ENCODE measurements at regions not wholly inside any gene's neighbourhood (a gene's known extent, or its start where the extent isn't known, plus 50 kb on each side); places are given as distances from the start of the nearest gene placed in this dataset.
A peak's percentile ranks its signal among the peaks of the same experiment; 100 is the strongest.
"Not testable (repeated sequence)": the region's sequence is repeated elsewhere in the genome, so short reads cannot be mapped to it uniquely, and the experiment has no call there.

DNA sequence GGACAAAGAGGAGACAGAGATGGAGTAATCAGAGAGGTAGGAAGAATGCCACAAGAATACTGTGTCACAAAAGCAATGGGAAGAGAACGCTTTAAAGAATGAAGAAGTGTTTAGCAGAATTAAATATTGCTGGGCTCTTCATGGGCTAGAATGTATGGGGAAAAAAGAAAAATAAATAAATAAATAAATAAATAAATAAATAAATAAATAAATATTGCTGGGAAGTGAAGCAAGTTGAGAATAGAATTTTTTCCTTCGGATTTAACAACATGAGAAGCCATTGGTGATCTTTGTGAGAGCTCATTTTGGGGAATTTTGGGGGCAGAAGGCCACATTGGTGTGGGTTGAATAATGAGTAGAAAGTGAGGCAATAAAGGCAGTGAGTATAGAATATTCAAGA lies 59.7 kb upstream of the FRMPD3 start:
- Histone ChIP-seq H4K20me1 (ENCODE audit: insufficient read depth, low read depth, low read length) (no peaks in the 10 kb centered on the region), H3K36me3 (ENCODE audit: insufficient read depth, low read length) (no peaks in the 10 kb centered on the region), H3K4me1 (ENCODE audit: low read length) (peaks cover 21% of the 10 kb centered on the region), H3K27me3 (ENCODE audit: low read length) (no peaks in the 10 kb centered on the region), H2AFZ (ENCODE audit: low read length) (no peak overlapping the region), H3K9ac (ENCODE audit: low read length) (no peak overlapping the region), H3K79me2 (ENCODE audit: low read length) (no peaks in the 10 kb centered on the region), H3K9me2 (replicated peaks; ENCODE audit: insufficient read depth, low read length) (no peaks in the 10 kb centered on the region), H3K4me3 (ENCODE audit: low read length) (no peak overlapping the region), H3K9me3 (ENCODE audit: low read length) (no peaks in the 10 kb centered on the region), H3K4me2 (ENCODE audit: low read depth, low read length, poor library complexity, severe bottlenecking) (no peak overlapping the region), H3K27ac (ENCODE audit: low read length) (no peak overlapping the region)
- DNase-seq, result no peak

DNA sequence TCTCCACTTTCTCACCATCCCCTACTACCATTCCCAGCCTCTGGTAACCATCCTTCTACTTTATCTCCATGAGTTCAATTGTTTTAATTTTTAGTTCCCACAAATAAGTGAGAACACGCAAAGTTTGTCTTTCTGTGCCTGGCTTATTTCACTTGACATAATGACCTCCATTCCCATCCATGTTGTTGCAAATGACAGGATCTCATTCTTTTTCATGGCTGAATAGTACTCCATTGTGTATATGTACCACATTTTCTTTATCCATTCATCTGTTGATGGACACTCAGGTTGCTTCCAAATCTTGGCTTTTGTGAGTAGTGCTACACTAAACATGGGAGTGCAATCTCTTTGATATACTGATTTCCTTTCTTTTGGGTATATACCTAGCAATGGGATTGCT lies 55.8 kb upstream of the FRMPD3 start:
- DNase-seq; H4K20me1 ChIP-seq (ENCODE audit: insufficient read depth, low read depth, low read length); H3K27ac ChIP-seq (ENCODE audit: low read length); H3K36me3 ChIP-seq (ENCODE audit: insufficient read depth, low read length); H3K9ac ChIP-seq (ENCODE audit: low read length); H3K4me3 ChIP-seq (ENCODE audit: low read length); H3K27me3 ChIP-seq (ENCODE audit: low read length); H2AFZ ChIP-seq (ENCODE audit: low read length); H3K9me2 ChIP-seq (replicated peaks; ENCODE audit: insufficient read depth, low read length); H3K9me3 ChIP-seq (ENCODE audit: low read length); H3K4me2 ChIP-seq (ENCODE audit: low read depth, low read length, poor library complexity, severe bottlenecking); H3K79me2 ChIP-seq (ENCODE audit: low read length): not testable (repeated sequence)
- peaks cover 15% of the 10 kb centered on the region for H3K4me1 ChIP-seq (ENCODE audit: low read length)

DNA sequence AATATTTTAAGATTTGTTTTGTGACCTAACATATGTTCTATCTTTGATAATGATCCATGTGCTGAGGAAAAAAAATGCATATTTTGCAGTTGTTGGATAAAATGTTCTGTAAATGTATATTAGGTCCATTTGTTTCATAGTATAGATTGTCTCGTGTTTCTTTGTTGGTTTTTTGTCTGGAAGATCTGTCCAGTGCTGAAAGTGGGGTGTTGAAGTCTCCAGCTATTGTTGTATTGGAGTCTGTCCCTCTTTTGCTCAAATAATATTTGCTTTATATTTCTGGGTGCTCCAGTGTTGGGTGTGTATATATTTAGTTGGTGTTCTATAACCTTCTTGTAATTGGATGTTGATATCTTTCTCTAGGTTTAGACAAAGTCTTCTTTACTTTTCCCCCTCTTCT lies 53.2 kb upstream of the FRMPD3 start:
- Histone ChIP-seq H3K9ac (ENCODE audit: low read length) (no peak overlapping the region), H3K79me2 (ENCODE audit: low read length) (no peaks in the 10 kb centered on the region), H3K27ac (ENCODE audit: low read length) (no peak overlapping the region), H3K36me3 (ENCODE audit: insufficient read depth, low read length) (no peaks in the 10 kb centered on the region), H3K9me2 (replicated peaks; ENCODE audit: insufficient read depth, low read length) (no peaks in the 10 kb centered on the region), H3K4me2 (ENCODE audit: low read depth, low read length, poor library complexity, severe bottlenecking) (no peak overlapping the region), H3K27me3 (ENCODE audit: low read length) (no peaks in the 10 kb centered on the region), H3K9me3 (ENCODE audit: low read length) (no peaks in the 10 kb centered on the region), H3K4me3 (ENCODE audit: low read length) (no peak overlapping the region), H2AFZ (ENCODE audit: low read length) (no peak overlapping the region), H3K4me1 (ENCODE audit: low read length) (peaks cover 15% of the 10 kb centered on the region), H4K20me1 (ENCODE audit: insufficient read depth, low read depth, low read length) (no peaks in the 10 kb centered on the region)
- no peak for DNase-seq

DNA sequence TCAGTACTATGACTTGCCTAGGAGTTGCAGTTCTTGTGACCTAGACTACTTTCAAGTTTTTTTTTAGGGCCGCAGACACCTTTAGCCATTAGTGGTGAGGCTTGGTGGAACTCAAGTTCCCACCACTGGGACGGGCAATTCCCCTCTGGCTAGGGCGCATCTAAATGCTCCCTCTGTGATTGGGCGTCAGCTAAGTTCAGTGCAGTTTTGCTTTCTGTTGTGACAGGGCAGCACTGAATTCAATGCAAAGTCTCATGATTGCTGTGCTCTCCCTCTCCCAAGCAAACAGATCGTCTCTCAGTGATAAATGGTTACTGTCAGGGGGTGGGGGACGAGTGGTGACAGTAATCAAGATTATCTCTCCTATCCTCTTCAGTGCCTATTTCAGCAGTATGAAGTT lies 52.7 kb upstream of the FRMPD3 start:
- no peak overlapping the region for H2AFZ ChIP-seq (ENCODE audit: low read length)

DNA sequence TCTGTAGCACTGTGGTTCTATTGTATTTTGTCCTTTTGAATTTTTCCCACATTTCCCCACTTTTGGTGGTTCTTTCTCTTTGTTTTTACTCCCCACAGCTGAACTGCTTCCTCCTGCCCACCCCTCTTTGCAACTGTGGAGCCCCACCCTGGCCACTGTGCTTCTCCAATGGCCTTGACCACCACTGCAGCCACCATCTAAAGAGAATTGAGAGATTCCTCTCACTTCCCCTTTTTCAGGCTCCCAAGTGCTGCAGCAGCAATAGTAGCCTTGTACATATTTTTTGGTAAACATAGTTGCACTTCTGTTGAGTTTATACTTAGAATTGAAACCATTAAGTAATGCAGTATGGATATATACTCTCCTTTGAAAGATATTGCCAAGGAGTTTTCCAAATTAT lies 51.3 kb upstream of the FRMPD3 start:
- no peaks in the 10 kb centered on the region for H3K36me3 ChIP-seq (ENCODE audit: insufficient read depth, low read length)
- H3K27ac ChIP-seq (ENCODE audit: low read length), result no peak overlapping the region
- H3K27me3 ChIP-seq (ENCODE audit: low read length), result no peaks in the 10 kb centered on the region
- no peak overlapping the region for H2AFZ ChIP-seq (ENCODE audit: low read length)
- no peaks in the 10 kb centered on the region for H4K20me1 ChIP-seq (ENCODE audit: insufficient read depth, low read depth, low read length)
- H3K9me2 ChIP-seq (replicated peaks; ENCODE audit: insufficient read depth, low read length), result no peaks in the 10 kb centered on the region
- H3K4me3 ChIP-seq (ENCODE audit: low read length), result no peak overlapping the region
- DNase-seq, result peak; percentile 58
- peaks cover 8% of the 10 kb centered on the region for H3K4me1 ChIP-seq (ENCODE audit: low read length)
- H3K4me2 ChIP-seq (ENCODE audit: low read depth, low read length, poor library complexity, severe bottlenecking), result no peak overlapping the region
- H3K79me2 ChIP-seq (ENCODE audit: low read length), result no peaks in the 10 kb centered on the region
- no peaks in the 10 kb centered on the region for H3K9me3 ChIP-seq (ENCODE audit: low read length)
- no peak overlapping the region for H3K9ac ChIP-seq (ENCODE audit: low read length)

More for the DNA sequence above, 52.7 kb upstream of the FRMPD3 start:
- H3K36me3 ChIP-seq (ENCODE audit: insufficient read depth, low read length), result no peaks in the 10 kb centered on the region
- H3K27me3 ChIP-seq (ENCODE audit: low read length), result no peaks in the 10 kb centered on the region
- no peak overlapping the region for H3K9ac ChIP-seq (ENCODE audit: low read length)
- H3K4me1 ChIP-seq (ENCODE audit: low read length), result peaks cover 15% of the 10 kb centered on the region
- H3K4me3 ChIP-seq (ENCODE audit: low read length), result no peak overlapping the region
- H3K9me2 ChIP-seq (replicated peaks; ENCODE audit: insufficient read depth, low read length), result no peaks in the 10 kb centered on the region
- no peaks in the 10 kb centered on the region for H4K20me1 ChIP-seq (ENCODE audit: insufficient read depth, low read depth, low read length)
- H3K79me2 ChIP-seq (ENCODE audit: low read length), result no peaks in the 10 kb centered on the region
- no peaks in the 10 kb centered on the region for H3K9me3 ChIP-seq (ENCODE audit: low read length)
- H3K27ac ChIP-seq (ENCODE audit: low read length), result no peak overlapping the region
- no peak overlapping the region for H3K4me2 ChIP-seq (ENCODE audit: low read depth, low read length, poor library complexity, severe bottlenecking)
- no peak for DNase-seq
